BJ (cell line): ENCODE measurements at regions not wholly inside any gene's neighbourhood (a gene's known extent, or its start where the extent isn't known, plus 50 kb on each side); places are given as distances from the start of the nearest gene placed in this dataset.

Experiments used
- CTCF ChIA-PET: fragments of 350-600 bp; formaldehyde crosslinking; extraction: SDS; loops from one replicate; lab custom pipeline; 2021; ENCODE audit warnings: antibody characterized with exemption, inconsistent platforms; lab: Yijun Ruan, JAX
- POLR2A ChIA-PET: fragments of 300-600 bp; sonication (Branson Sonifier 250); formaldehyde crosslinking; extraction: SDS; loops from one replicate; lab custom pipeline; 2021; ENCODE audit warnings: antibody characterized with exemption; lab: Charles Lee
- DNase-seq: peaks from one replicate; pipeline ENCODE4 v3.0.0-alpha.2; 2011; ENCODE audit warnings: low read depth
- H3K27me3 ChIP-seq: 2 replicates; pipeline ENCODE4 v1.6.0; 2011; ENCODE audit warnings: low read length; ENCODE audit not compliant: control insufficient read depth, insufficient read depth
- H3K36me3 ChIP-seq: 2 replicates; pipeline ENCODE4 v1.5.1; 2011; ENCODE audit warnings: low read length; ENCODE audit not compliant: control insufficient read depth, insufficient read depth
- H3K4me3 ChIP-seq: 2 replicates; pipeline ENCODE4 v1.5.1; 2011; ENCODE audit warnings: low read depth, mild to moderate bottlenecking, control low read depth, low read length
- TF ChIP-seq, protein P1 (sequence below): IDR thresholded peaks from 2 replicates; pipeline ENCODE4 v1.5.1; 2011; ENCODE audit warnings: low read depth, mild to moderate bottlenecking, control low read depth, inconsistent platforms, low read length, moderate library complexity; ENCODE audit not compliant: insufficient read depth

DNA sequence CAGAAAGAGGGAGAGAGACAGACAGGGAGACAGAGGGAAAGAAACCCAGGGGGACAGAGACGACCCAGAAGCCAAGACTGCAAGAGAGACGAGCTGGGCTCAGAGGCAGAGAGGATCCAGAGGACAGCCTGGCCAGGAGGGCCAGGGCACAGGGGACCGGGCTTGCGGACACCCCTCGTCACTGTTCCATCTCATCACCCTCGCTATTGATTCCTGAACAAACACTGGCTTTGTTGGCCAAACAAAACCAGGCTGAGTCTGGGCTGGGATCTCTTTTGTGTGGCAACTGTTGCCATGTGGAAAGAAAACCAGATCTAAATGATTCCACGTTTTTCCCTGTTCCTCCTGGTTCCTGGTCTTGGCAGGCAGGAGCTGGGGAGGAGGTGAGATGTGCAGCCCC, 339.4 kb downstream of the MN1 start:
- CTCF ChIA-PET: interaction anchor here (0.6 to 1.6 kb wide), 2 partner anchors 11 to 42 kb away, joined by 3 read pairs; no protein-coding TSS in a partner anchor
- TF ChIP-seq, protein P1, sequence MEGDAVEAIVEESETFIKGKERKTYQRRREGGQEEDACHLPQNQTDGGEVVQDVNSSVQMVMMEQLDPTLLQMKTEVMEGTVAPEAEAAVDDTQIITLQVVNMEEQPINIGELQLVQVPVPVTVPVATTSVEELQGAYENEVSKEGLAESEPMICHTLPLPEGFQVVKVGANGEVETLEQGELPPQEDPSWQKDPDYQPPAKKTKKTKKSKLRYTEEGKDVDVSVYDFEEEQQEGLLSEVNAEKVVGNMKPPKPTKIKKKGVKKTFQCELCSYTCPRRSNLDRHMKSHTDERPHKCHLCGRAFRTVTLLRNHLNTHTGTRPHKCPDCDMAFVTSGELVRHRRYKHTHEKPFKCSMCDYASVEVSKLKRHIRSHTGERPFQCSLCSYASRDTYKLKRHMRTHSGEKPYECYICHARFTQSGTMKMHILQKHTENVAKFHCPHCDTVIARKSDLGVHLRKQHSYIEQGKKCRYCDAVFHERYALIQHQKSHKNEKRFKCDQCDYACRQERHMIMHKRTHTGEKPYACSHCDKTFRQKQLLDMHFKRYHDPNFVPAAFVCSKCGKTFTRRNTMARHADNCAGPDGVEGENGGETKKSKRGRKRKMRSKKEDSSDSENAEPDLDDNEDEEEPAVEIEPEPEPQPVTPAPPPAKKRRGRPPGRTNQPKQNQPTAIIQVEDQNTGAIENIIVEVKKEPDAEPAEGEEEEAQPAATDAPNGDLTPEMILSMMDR: no peak
- Histone ChIP-seq H3K27me3 (no peaks in the 10 kb centered on the region), H3K36me3 (no peaks in the 10 kb centered on the region), H3K4me3 (no peak overlapping the region)
- no peak for DNase-seq
- POLR2A ChIA-PET: interaction anchor here (0.6 kb wide), 1 partner anchor 230 kb away, joined by 3 read pairs; no protein-coding TSS in a partner anchor

DNA sequence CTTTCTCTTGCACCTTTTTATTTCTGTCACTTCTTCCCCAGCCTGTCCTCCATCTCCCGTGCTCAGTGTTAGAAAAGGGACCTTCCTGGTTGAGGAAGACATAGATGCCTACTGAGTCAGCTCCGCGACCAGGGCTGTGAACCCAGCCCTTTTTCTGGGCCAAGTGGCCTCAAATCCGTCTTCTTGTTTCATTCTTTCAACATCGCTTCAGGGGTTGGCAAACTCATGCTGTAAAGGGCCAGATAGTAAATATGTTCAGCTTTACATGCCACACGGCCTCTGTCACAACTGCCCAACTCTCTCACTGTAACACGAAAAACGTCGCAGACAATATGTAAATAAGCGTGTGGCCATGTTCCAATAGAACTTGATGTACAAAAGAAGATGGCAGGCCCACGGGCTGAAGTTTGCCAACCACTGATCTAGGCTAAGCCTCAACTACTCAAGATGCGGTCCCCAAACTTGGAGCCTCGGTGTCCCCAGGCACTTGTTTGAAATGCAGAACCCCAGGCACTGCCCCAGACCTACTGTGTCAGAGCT, 338.4 kb downstream of the MN1 start:
- TF ChIP-seq, protein P1: no peak
- Histone ChIP-seq H3K27me3 (no peaks in the 10 kb centered on the region), H3K36me3 (no peaks in the 10 kb centered on the region), H3K4me3 (no peak overlapping the region)
- POLR2A ChIA-PET: no interaction called here
- no peak for DNase-seq
- CTCF ChIA-PET: interaction anchor here (0.7 to 1.6 kb wide), 2 partner anchors 10 to 31 kb away, joined by 3 read pairs; no protein-coding TSS in a partner anchor

DNA sequence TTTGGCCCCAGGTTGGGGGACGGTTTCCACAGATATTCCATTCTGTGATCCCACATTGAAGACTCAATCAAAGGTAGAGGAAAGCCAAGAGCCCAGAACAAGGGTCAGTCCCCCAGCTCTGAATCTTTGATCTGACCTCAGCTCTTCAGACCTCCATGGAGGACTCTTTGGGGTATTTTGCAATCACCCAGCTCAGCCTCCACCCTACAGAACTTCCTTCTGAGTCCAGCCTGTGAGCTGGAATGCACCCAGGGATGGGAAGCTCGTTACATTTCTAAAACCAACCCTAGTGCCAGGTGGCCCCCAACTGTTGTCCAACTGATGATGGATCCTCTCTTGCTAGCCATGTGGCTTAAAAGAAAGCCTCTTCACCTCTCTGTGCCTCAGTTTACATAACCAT, 335.3 kb downstream of the MN1 start:
- TF ChIP-seq, protein P1: no peak
- POLR2A ChIA-PET: no interaction called here
- Histone ChIP-seq H3K4me3 (no peak overlapping the region), H3K36me3 (no peaks in the 10 kb centered on the region), H3K27me3 (no peaks in the 10 kb centered on the region)
- no peak for DNase-seq
- CTCF ChIA-PET: interaction anchor here (0.6 kb wide), 3 partner anchors 62 to 778 kb away, joined by 3 to 4 read pairs (median 3); no protein-coding TSS in a partner anchor

DNA sequence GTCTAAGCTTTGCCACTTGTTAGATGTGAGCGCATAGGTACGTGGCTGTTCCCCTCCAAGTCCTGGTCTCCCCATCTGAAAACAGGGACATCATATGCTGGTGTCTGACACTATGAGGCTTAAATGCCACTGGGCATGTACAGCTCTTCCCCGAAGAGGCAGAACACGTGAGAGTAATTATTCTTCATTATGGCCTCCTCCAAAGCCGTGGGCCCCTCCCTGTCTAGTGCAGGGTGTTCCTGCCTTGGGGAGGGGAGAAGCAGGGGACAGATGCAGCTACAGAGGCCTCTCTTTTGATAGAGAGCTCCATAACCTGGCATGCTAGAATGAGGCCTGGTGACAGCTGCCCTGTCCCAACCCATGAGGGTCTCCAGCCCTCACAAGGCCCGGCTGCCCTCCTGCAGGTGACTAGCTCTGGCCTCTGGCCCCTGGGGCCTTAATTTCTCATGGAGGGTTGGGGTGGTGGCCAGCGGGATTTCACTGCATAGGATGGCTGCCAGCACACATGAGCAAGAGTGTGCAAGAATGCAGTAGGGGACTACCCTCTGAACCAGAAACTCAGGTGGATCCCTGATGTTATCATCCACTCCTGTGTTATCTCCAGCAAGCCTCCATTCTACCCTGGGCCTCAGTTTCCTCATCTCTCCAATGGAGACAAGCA, 334.6 kb downstream of the MN1 start:
- Histone ChIP-seq H3K4me3 (no peak overlapping the region), H3K27me3 (no peaks in the 10 kb centered on the region), H3K36me3 (no peaks in the 10 kb centered on the region)
- ChIA-PET CTCF (interaction anchor here (0.6 kb wide), 1 partner anchor 63 kb away, joined by 4 read pairs; no protein-coding TSS in a partner anchor), POLR2A (no interaction called here)
- no peak for DNase-seq
- TF ChIP-seq, protein P1: no peak

DNA sequence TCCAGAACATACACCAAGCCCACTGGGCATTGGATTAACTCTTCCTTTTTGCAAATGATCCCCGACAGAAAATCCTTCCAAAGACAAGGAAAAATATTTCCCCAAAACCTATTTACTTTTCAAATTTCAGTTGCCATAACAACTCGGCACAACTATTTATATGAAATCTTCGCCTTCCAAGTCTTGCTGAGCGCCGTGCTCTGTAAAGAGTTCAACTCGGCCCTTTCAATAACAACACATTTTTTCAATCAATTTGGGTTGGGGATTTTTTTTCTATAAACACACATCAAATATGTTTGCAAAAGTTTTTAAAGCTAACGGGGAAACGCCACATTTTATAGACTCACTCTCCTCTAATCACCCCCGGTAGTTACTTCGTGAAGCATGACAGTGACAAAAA, 333.8 kb downstream of the MN1 start:
- TF ChIP-seq, protein P1: no peak
- ChIA-PET POLR2A (interaction anchor here (0.6 kb wide), 1 partner anchor 41 kb away, joined by 6 read pairs; no protein-coding TSS in a partner anchor), CTCF (no interaction called here)
- Histone ChIP-seq H3K36me3 (no peaks in the 10 kb centered on the region), H3K27me3 (no peaks in the 10 kb centered on the region), H3K4me3 (no peak overlapping the region)
- no peak for DNase-seq
